Progenitor cell of endocrine pancreas (in vitro differentiated cells): ENCODE measurements at regions not wholly inside any gene's neighbourhood (a gene's known extent, or its start where the extent isn't known, plus 50 kb on each side); places are given as distances from the start of the nearest gene placed in this dataset.

Experiments
- DNase-seq: peaks from one replicate; pipeline ENCODE4 v3.0.0; 2021; ENCODE audit warnings: low spot score; ENCODE audit not compliant: unreplicated experiment
- H3K27ac Mint-ChIP-seq: 2 replicates; pipeline ENCODE4 v1.8.0; 2021; ENCODE audit warnings: mild to moderate bottlenecking, moderate library complexity, mixed read lengths
- H3K27me3 Mint-ChIP-seq: 2 replicates; pipeline ENCODE4 v1.8.0; 2021; ENCODE audit warnings: mixed read lengths
- H3K36me3 Mint-ChIP-seq: 2 replicates; pipeline ENCODE4 v1.8.0; 2022; ENCODE audit warnings: mixed read lengths; ENCODE audit not compliant: insufficient read depth
- H3K4me1 Mint-ChIP-seq: 2 replicates; pipeline ENCODE4 v1.8.0; 2021; ENCODE audit warnings: low read depth, mixed read lengths
- H3K4me3 Mint-ChIP-seq: 2 replicates; pipeline ENCODE4 v1.8.0; 2021; ENCODE audit warnings: low read depth, mild to moderate bottlenecking, moderate library complexity, mixed read lengths
- H3K9me3 Mint-ChIP-seq: 2 replicates; pipeline ENCODE4 v1.8.0; 2021; ENCODE audit warnings: low read depth, mixed read lengths
- CTCF ChIP-seq: fragments of 200-600 bp; sonication (generic); IDR thresholded peaks from one replicate; pipeline ENCODE4 v1.5.0; 2021; ENCODE audit warnings: antibody characterized with exemption, mild to moderate bottlenecking; ENCODE audit not compliant: unreplicated experiment

DNA sequence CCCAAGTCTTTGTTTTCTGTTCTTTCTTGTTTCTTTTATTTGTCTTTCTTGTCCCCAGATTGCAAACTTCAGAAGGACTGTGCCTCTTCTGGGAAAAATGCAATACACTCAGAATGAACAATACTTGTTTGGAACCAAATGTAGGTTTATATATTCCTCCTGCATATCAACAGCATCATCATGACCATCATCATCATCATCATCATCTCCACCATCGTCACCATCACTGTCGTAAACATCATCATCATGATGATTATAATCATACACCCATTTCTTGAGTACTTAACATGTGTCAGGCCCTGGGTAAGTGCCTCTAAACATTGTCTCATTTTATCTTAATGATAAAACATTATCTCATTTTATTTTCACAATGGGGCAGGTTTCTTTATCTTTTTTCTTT lies 476.8 kb downstream of the CCSER2 start:
- Mint-ChIP-seq H3K27ac (no peak overlapping the region), H3K27me3 (no peaks in the 10 kb centered on the region), H3K4me3 (no peak overlapping the region), H3K36me3 (peaks cover 3% of the 10 kb centered on the region), H3K4me1 (peaks cover 10% of the 10 kb centered on the region), H3K9me3 (peaks cover 7% of the 10 kb centered on the region)
- no peak for DNase-seq
- no peak for TF ChIP-seq CTCF

- TF ChIP-seq CTCF, result no peak
- peaks cover 19% of the 10 kb centered on the region for H3K4me1 Mint-ChIP-seq
- DNase-seq, result no peak
- no peaks in the 10 kb centered on the region for H3K27me3 Mint-ChIP-seq
- H3K4me3 Mint-ChIP-seq, result no peak overlapping the region
- H3K9me3 Mint-ChIP-seq, result peaks cover 8% of the 10 kb centered on the region
- no peaks in the 10 kb centered on the region for H3K36me3 Mint-ChIP-seq
- peak overlapping the region; percentile 47 for H3K27ac Mint-ChIP-seq
Observed at GRCh38 chr10:84811113-84811512, 482.7 kb downstream of the CCSER2 start.

- H3K36me3 Mint-ChIP-seq, result no peaks in the 10 kb centered on the region
- no peak overlapping the region for H3K4me3 Mint-ChIP-seq
- no peak for DNase-seq
- TF ChIP-seq CTCF, result no peak
- H3K27me3 Mint-ChIP-seq, result no peaks in the 10 kb centered on the region
- H3K9me3 Mint-ChIP-seq, result peaks cover 9% of the 10 kb centered on the region
- H3K27ac Mint-ChIP-seq, result no peak overlapping the region
- H3K4me1 Mint-ChIP-seq, result peaks cover 1% of the 10 kb centered on the region
Observed at GRCh38 chr10:84818961-84819360, 490.6 kb downstream of the CCSER2 start.

GRCh38 chr10:84820120-84820519 lies 491.7 kb downstream of the CCSER2 start:
- Mint-ChIP-seq H3K27me3 (no peaks in the 10 kb centered on the region), H3K27ac (no peak overlapping the region), H3K9me3 (peaks cover 3% of the 10 kb centered on the region), H3K4me1 (peaks cover 4% of the 10 kb centered on the region), H3K36me3 (no peaks in the 10 kb centered on the region), H3K4me3 (no peak overlapping the region)
- no peak for TF ChIP-seq CTCF
- DNase-seq, result no peak

GRCh38 chr10:84820596-84820995 lies 492.2 kb downstream of the CCSER2 start:
- Mint-ChIP-seq H3K27ac (no peak overlapping the region), H3K36me3 (no peaks in the 10 kb centered on the region), H3K4me1 (peaks cover 8% of the 10 kb centered on the region), H3K27me3 (no peaks in the 10 kb centered on the region), H3K4me3 (no peak overlapping the region), H3K9me3 (peaks cover 3% of the 10 kb centered on the region)
- TF ChIP-seq CTCF, result no peak
- DNase-seq, result no peak
